ENCODE measurements at regions not wholly inside any gene's neighbourhood (a gene's known extent, or its start where the extent isn't known, plus 50 kb on each side); places are given as distances from the start of the nearest gene placed in this dataset.

GRCh38 chr2:217250013-217250524, 390.2 kb upstream of the TNP1 start:
- TF ChIP-seq CTCF (IDR thresholded peaks at IDR 0.05; ENCODE audit: insufficient read depth, low read length, poor library complexity, severe bottlenecking) (no peak), EZH2phosphoT487 (conservative IDR thresholded peaks at IDR 0.05; ENCODE audit: low read length) (no peak)

Measured in SU-DHL-6 (cell line).